Esophagus muscularis mucosa (tissue), 4 donors: ENCODE measurements at regions not wholly inside any gene's neighbourhood (a gene's known extent, or its start where the extent isn't known, plus 50 kb on each side); places are given as distances from the start of the nearest gene placed in this dataset.

ENCODE experiments used
- CTCF ChIP-seq, 3 experiments: fragments of 200-600 bp in 2 of 3; fragments of 450-650 bp in 1 of 3; sonication (generic) in 2 of 3; IDR thresholded peaks; one replicate each; pipeline ENCODE4 v1.5.1; 2017 to 2019; ENCODE audit warnings: antibody characterized with exemption in 3 of 3, mild to moderate bottlenecking in 2 of 3, moderate library complexity in 1 of 3
- EP300 ChIP-seq: sonication (generic); formaldehyde crosslinking; IDR thresholded peaks from one replicate; pipeline ENCODE4 v1.6.1; 2017; ENCODE audit warnings: antibody characterized with exemption
- POLR2AphosphoS5 ChIP-seq, 2 donors: sonication (generic); formaldehyde crosslinking; IDR thresholded peaks; one replicate each; pipeline ENCODE4 v1.6.1; 2017; ENCODE audit warnings: antibody characterized with exemption in 2 of 2

GRCh38 chr13:72653506-72653905 is 73.9 kb downstream of the MZT1 start:
- no peak for TF ChIP-seq CTCF (IDR thresholded peaks at IDR 0.05)
- TF ChIP-seq EP300 = no peak
- no peak for TF ChIP-seq POLR2AphosphoS5 (IDR thresholded peaks at IDR 0.05)
